ENCODE measurements at regions not wholly inside any gene's neighbourhood (a gene's known extent, or its start where the extent isn't known, plus 50 kb on each side); places are given as distances from the start of the nearest gene placed in this dataset.

DNA sequence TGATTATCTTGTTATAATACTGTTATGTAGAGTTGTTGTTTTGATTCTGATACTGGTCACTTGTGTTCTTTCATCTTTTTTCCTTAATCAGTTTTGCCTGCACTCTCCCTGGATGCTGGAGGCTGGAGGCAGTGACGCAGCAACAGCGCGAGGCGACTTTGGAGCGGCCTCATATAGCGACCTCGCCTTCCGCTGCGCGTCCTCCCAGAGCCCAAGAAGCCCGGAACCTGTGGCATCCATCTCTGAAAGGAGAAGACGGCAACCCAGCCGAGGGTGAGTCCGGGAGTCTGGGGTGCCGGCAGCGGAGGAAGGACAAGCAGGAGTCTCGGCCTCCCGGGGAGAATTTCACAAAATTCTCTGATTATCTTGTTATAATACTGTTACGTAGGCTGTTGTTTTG is 161.2 kb downstream of the ZNF33B start:
- no peaks in the 10 kb centered on the region for H3K36me3 ChIP-seq (ENCODE audit: control insufficient read depth, insufficient read depth, low read length)
- in situ Hi-C loops (cut with MboI; ENCODE audit: low sequenced_read_pairs) (no loop called here), dilution Hi-C loops (cut with HindIII; ENCODE audit: low sequenced_read_pairs, unreplicated experiment) (no loop called here), intact Hi-C loops (cut with micrococcal nuclease) (no loop called here)
- no peak overlapping the region for H4K5ac ChIP-seq (ENCODE audit: low read depth, low read length)
- H3K79me1 ChIP-seq (ENCODE audit: low read depth in 1 of 2, low read length in 2 of 2): no peaks in the 10 kb centered on the region
- no peaks in the 10 kb centered on the region for H3K4me1 ChIP-seq (ENCODE audit: control insufficient read depth, insufficient read depth, low read length)
- POLR2A ChIA-PET (ENCODE audit: unreplicated experiment): no interaction called here
- CTCF ChIA-PET: no interaction called here
- no peak overlapping the region for H2BK120ac ChIP-seq (ENCODE audit: low read depth, low read length)
- no peaks in the 10 kb centered on the region for H3K9me1 ChIP-seq (ENCODE audit: insufficient read depth, low read length)
- no peak overlapping the region for H3K4ac ChIP-seq (ENCODE audit: low read depth, low read length)
- no peaks in the 10 kb centered on the region for H4K20me1 ChIP-seq (ENCODE audit: insufficient read depth, low read length)
- H3K14ac ChIP-seq (replicated peaks; ENCODE audit: low read depth, low read length): no peak overlapping the region
- 82% methylated on average over 10 of the region's 19 CpGs; no CpG with 5 or more reads in 1 of the 2 experiments for WGBS, 2 experiments (ENCODE audit: extremely low coverage in 2 of 2, insufficient read length in 1 of 2)
- no peak overlapping the region for H2AFZ ChIP-seq (replicated peaks; ENCODE audit: low read length, poor library complexity)
- TF ChIP-seq, protein P1, sequence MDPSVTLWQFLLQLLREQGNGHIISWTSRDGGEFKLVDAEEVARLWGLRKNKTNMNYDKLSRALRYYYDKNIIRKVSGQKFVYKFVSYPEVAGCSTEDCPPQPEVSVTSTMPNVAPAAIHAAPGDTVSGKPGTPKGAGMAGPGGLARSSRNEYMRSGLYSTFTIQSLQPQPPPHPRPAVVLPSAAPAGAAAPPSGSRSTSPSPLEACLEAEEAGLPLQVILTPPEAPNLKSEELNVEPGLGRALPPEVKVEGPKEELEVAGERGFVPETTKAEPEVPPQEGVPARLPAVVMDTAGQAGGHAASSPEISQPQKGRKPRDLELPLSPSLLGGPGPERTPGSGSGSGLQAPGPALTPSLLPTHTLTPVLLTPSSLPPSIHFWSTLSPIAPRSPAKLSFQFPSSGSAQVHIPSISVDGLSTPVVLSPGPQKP (IDR thresholded peaks at IDR 0.05; ENCODE audit: borderline replicate concordance, low read depth, low read length): no peak
- TF ChIP-seq MXI1 (IDR thresholded peaks at IDR 0.05; ENCODE audit: borderline replicate concordance, low read depth, low read length) (no peak), NFE2L2 (IDR thresholded peaks at IDR 0.05; ENCODE audit: low read depth, low read length) (no peak), FOS (IDR thresholded peaks at IDR 0.05; ENCODE audit: low read depth, low read length) (no peak), RFX5 (IDR thresholded peaks at IDR 0.05; ENCODE audit: low read depth, low read length) (no peak), USF2 (IDR thresholded peaks at IDR 0.05; ENCODE audit: low read depth, low read length) (no peak), RAD21 (IDR thresholded peaks at IDR 0.05; ENCODE audit: low read length) (no peak)
- H4K8ac ChIP-seq (ENCODE audit: low read depth in 2 of 2, low read length in 2 of 2): no peak overlapping the region
- no peak for DNase-seq
- no peak overlapping the region for H2BK5ac ChIP-seq (ENCODE audit: low read depth, low read length, poor library complexity, severe bottlenecking)
- H3K4me2 ChIP-seq (ENCODE audit: low read depth, low read length): no peak overlapping the region
- no peak overlapping the region for H3K9ac ChIP-seq (ENCODE audit: low read depth, low read length)
- no peak for ATAC-seq (ENCODE audit: low read depth)
- H2AK5ac ChIP-seq (ENCODE audit: low read depth, low read length): no peak overlapping the region
- H3K4me3 ChIP-seq (ENCODE audit: insufficient read depth, low read depth, low read length): no peak overlapping the region
- no peak overlapping the region for H2AK9ac ChIP-seq (replicated peaks; ENCODE audit: low read depth, low read length, poor library complexity)
- no peak overlapping the region for H2BK20ac ChIP-seq (ENCODE audit: low read depth, low read length)
- no peak overlapping the region for H3K23ac ChIP-seq (ENCODE audit: low read depth, low read length)
- H3K56ac ChIP-seq (ENCODE audit: extremely low read depth, insufficient read depth, low read length): no peak overlapping the region
- H4K91ac ChIP-seq (ENCODE audit: insufficient read depth, low read depth, low read length): no peak overlapping the region
- H3K27ac ChIP-seq (ENCODE audit: insufficient read depth, low read length): no peak overlapping the region
- no TSS peak for BruUV-seq (replicated peaks)
- H2BK15ac ChIP-seq (ENCODE audit: low read depth, low read length): no peak overlapping the region
- peaks cover 5% of the 10 kb centered on the region for H3K9me3 ChIP-seq (ENCODE audit: control insufficient read depth, insufficient read depth, low read length)
- no peak overlapping the region for H3K18ac ChIP-seq (ENCODE audit: low read depth, low read length)
- no peaks in the 10 kb centered on the region for H3K27me3 ChIP-seq (ENCODE audit: control insufficient read depth, insufficient read depth, low read length)
